Uterus (tissue), 3 donors: ENCODE measurements at regions not wholly inside any gene's neighbourhood (a gene's known extent, or its start where the extent isn't known, plus 50 kb on each side); places are given as distances from the start of the nearest gene placed in this dataset.

Source experiments
- DNase-seq, 2 donors: peaks; one replicate each; pipeline ENCODE4 v3.0.0-alpha.2; 2019 to 2020
- H3K27ac ChIP-seq, 2 donors: fragments of 200-600 bp; sonication (generic); 1 replicate in 1 of 2; 2 replicates in 1 of 2; pipeline ENCODE4 v1.5.1; 2016 to 2018
- H3K27me3 ChIP-seq, 2 donors: fragments of 200-600 bp; sonication (generic); one replicate each; pipeline ENCODE4 v1.5.1; 2018 to 2019; ENCODE audit warnings: control low read depth in 1 of 2
- H3K36me3 ChIP-seq, 2 donors: fragments of 200-600 bp; sonication (generic); one replicate each; pipeline ENCODE4 v1.5.1; 2019; ENCODE audit warnings: control low read depth in 1 of 2
- H3K4me1 ChIP-seq, 2 donors: fragments of 200-600 bp; sonication (generic); one replicate each; pipeline ENCODE4 v1.5.1; 2018 to 2019; ENCODE audit warnings: control low read depth in 1 of 2
- H3K4me3 ChIP-seq, 2 donors: fragments of 200-600 bp; sonication (generic); 1 replicate in 1 of 2; 2 replicates in 1 of 2; pipeline ENCODE4 v1.5.1; 2018 to 2019; ENCODE audit warnings: mild to moderate bottlenecking in 1 of 2
- H3K9me3 ChIP-seq, 2 donors: fragments of 200-600 bp; sonication (generic); one replicate each; pipeline ENCODE4 v1.5.1; 2019; ENCODE audit warnings: control low read depth in 1 of 2
- POLR2A ChIP-seq, 2 donors: fragments of 450-650 bp; IDR thresholded peaks; one replicate each; pipeline ENCODE4 v1.6.1; 2016; ENCODE audit warnings: antibody characterized with exemption in 2 of 2, mild to moderate bottlenecking in 1 of 2, moderate library complexity in 1 of 2
- intact Hi-C: fragments of 100-400 bp; cut with DNase I; formaldehyde crosslinking; loops from one replicate; pipeline ENCODE4 v1.15.1; 2023; ENCODE audit warnings: low total_unique reads
- TF ChIP-seq, protein P1 (sequence below), 4 experiments: fragments of 200-600 bp in 2 of 4; fragments of 450-650 bp in 2 of 4; sonication (generic) in 2 of 4; IDR thresholded peaks; one replicate each; pipeline ENCODE4 v1.5.1; 2016 to 2019; ENCODE audit warnings: antibody characterized with exemption in 4 of 4, mild to moderate bottlenecking in 2 of 4, moderate library complexity in 1 of 4
- donor health status: DM: yes; HTN: yes; CAD: no.

DNA sequence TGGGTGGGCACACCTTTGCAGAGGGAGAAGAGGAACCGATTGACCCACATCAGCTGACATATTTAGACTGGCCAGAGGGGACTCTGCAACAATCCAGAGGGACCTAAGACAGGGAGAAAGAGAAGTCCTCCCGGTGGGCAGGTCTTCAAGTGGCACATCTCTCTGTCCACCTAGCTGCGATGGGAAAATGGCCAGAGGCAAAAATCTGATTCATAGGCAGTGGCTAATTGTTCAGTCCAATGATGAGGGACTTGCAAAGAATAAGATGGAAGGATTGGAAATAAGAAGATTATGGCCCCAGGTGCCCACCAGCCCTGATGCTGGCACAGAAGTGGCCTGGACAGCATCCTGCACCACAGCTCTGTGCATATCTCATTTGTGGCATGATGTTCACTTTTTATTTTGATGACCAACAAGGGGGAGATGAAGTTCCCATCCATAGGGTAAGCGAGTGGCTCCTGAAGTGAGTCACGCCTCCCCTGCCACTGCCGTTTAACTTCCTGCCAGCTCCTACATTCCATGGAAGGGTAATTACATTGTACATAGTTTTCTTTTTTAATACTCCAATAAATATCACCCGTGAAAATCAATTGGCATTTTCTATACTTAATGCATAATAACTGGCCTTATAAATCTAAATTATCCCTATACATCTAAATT lies 659.6 kb downstream of the MATN1 start:
- TF ChIP-seq POLR2A (IDR thresholded peaks at IDR 0.05) = no peak
- TF ChIP-seq, protein P1, sequence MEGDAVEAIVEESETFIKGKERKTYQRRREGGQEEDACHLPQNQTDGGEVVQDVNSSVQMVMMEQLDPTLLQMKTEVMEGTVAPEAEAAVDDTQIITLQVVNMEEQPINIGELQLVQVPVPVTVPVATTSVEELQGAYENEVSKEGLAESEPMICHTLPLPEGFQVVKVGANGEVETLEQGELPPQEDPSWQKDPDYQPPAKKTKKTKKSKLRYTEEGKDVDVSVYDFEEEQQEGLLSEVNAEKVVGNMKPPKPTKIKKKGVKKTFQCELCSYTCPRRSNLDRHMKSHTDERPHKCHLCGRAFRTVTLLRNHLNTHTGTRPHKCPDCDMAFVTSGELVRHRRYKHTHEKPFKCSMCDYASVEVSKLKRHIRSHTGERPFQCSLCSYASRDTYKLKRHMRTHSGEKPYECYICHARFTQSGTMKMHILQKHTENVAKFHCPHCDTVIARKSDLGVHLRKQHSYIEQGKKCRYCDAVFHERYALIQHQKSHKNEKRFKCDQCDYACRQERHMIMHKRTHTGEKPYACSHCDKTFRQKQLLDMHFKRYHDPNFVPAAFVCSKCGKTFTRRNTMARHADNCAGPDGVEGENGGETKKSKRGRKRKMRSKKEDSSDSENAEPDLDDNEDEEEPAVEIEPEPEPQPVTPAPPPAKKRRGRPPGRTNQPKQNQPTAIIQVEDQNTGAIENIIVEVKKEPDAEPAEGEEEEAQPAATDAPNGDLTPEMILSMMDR (IDR thresholded peaks at IDR 0.05) = no peak
- no peaks in the 10 kb centered on the region for H3K4me1 ChIP-seq
- H3K36me3 ChIP-seq = no peaks in the 10 kb centered on the region
- intact Hi-C loops = no loop called here
- DNase-seq = no peak
- H3K27ac ChIP-seq = no peak overlapping the region
- H3K27me3 ChIP-seq = no peaks in the 10 kb centered on the region
- H3K9me3 ChIP-seq = no peaks in the 10 kb centered on the region
- H3K4me3 ChIP-seq = no peak overlapping the region

DNA sequence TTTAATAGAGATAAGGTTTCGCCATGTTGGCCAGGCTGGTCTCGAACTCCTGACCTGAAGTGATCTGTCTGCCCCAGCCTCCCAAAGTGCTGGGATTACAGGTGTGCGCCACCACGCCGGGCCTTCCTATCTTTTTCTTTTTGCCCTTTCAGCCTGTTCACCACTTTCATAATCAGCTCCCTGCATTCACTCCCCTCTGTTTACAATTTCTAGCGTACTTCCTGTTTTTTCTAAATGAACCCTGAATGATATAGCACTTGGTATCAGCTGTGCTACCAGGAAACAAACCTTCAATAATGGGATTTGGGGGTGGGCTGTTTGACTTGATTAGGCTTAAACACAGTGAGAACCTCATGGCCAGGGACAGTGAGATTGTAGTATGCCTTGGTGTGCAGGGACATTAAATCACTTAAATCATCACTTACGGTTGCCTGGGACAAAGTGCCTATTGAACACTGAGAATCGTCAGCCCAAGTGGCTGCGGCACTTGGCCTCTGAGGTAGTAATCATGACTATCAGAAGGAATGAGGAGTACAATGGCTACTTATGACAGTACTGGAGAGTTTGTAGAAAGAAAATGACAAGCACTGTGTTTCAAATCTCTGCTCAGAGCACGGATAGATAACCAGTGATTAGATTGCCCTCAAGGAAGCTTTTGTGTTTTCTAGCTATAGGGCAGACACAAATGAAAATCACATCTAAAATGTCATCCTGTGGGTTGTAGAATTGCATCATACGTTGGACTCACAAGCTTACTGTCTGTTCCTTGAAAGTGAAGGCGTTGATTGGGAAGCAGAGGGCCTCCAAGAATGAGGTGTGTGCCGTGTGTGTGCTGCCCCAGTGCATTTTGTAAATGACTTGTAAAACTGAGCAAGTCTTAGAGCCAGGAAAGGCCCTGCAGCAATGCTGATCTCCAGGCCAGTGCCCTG lies 661.8 kb downstream of the MATN1 start:
- H3K27me3 ChIP-seq = no peaks in the 10 kb centered on the region
- H3K4me1 ChIP-seq = no peaks in the 10 kb centered on the region
- no peak overlapping the region for H3K27ac ChIP-seq
- DNase-seq = no peak
- no peaks in the 10 kb centered on the region for H3K36me3 ChIP-seq
- TF ChIP-seq, protein P1 (IDR thresholded peaks at IDR 0.05) = no peak
- no peak for TF ChIP-seq POLR2A (IDR thresholded peaks at IDR 0.05)
- no peaks in the 10 kb centered on the region for H3K9me3 ChIP-seq
- no peak overlapping the region for H3K4me3 ChIP-seq
- intact Hi-C loops = no loop called here

DNA sequence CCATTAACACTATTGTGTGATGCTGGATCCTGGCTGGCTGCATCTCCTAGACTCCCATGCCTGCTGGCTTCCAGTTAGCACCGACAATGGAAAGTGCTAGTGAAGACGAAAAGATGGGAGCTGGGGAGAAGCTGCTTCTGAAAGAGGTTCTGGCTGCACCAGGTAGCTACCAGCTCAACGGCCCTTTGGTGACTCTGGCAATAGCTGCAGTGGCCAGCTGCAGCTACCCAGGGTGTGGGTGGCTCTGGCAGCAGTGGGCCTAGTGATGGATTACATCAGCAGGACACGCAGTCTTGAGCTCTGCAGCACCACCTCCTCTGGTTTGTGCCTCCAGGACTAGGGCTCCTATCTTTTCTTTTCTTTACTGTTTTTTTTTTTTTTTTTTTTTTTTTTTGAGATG lies 662.6 kb downstream of the MATN1 start:
- H3K9me3 ChIP-seq = no peaks in the 10 kb centered on the region
- no peak for DNase-seq
- TF ChIP-seq, protein P1 (IDR thresholded peaks at IDR 0.05) = no peak
- TF ChIP-seq POLR2A (IDR thresholded peaks at IDR 0.05) = no peak
- no peak overlapping the region for H3K4me3 ChIP-seq
- H3K4me1 ChIP-seq = no peaks in the 10 kb centered on the region
- H3K27me3 ChIP-seq = no peaks in the 10 kb centered on the region
- no peaks in the 10 kb centered on the region for H3K36me3 ChIP-seq
- no peak overlapping the region for H3K27ac ChIP-seq
- intact Hi-C loops = no loop called here

DNA sequence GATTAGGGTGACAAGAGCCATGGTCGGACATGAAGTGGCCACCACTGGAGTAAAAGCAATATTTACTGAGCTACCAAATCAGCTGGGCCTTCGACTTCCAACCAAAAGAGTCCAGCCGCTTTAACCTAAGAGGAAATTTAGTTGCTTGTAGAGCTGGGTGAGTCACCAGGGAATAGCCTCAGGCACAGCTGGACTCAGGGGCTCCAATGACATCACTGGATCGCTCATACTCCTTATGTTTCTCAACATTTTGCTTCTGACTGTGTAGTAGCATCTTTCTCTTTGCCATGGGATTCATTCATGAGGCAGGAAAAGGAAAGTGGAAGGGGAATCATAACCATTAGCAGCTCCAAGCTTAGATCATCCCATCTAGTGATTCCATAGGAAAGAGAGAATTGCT lies 664.4 kb downstream of the MATN1 start:
- Histone ChIP-seq H3K4me3 (no peak overlapping the region), H3K9me3 (no peaks in the 10 kb centered on the region), H3K36me3 (no peaks in the 10 kb centered on the region), H3K27ac (no peak overlapping the region), H3K4me1 (no peaks in the 10 kb centered on the region), H3K27me3 (no peaks in the 10 kb centered on the region)
- DNase-seq = no peak
- intact Hi-C loops = no loop called here
- no peak for TF ChIP-seq POLR2A (IDR thresholded peaks at IDR 0.05)
- TF ChIP-seq, protein P1 (IDR thresholded peaks at IDR 0.05) = no peak

DNA sequence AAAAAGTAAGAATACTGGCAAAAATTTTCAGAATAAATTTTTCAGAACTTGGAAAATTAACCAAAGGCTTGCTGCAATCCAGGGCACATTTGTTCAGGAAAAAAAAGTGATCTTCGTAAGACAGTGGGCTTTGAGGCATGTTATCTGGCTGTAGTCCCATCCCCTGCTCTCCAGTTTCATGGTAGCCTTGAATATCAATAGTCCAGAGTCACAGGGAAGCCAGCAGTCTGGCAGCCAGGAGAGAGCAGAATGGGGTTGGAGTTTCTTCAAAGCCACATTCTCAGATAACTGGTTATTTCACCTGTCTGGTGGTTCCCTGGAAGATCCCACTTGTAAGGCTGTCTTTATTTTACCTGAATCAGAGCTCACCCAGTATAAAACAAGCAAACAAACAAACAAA lies 669.3 kb downstream of the MATN1 start:
- no peaks in the 10 kb centered on the region for H3K27me3 ChIP-seq
- no peaks in the 10 kb centered on the region for H3K9me3 ChIP-seq
- TF ChIP-seq POLR2A (IDR thresholded peaks at IDR 0.05) = no peak
- TF ChIP-seq, protein P1 (IDR thresholded peaks at IDR 0.05) = no peak
- H3K27ac ChIP-seq = no peak overlapping the region
- no peaks in the 10 kb centered on the region for H3K36me3 ChIP-seq
- H3K4me3 ChIP-seq = no peak overlapping the region
- DNase-seq = no peak
- intact Hi-C loops = no loop called here
- no peaks in the 10 kb centered on the region for H3K4me1 ChIP-seq
